ENCODE measurements at regions not wholly inside any gene's neighbourhood (a gene's known extent, or its start where the extent isn't known, plus 50 kb on each side); places are given as distances from the start of the nearest gene placed in this dataset.

DNA sequence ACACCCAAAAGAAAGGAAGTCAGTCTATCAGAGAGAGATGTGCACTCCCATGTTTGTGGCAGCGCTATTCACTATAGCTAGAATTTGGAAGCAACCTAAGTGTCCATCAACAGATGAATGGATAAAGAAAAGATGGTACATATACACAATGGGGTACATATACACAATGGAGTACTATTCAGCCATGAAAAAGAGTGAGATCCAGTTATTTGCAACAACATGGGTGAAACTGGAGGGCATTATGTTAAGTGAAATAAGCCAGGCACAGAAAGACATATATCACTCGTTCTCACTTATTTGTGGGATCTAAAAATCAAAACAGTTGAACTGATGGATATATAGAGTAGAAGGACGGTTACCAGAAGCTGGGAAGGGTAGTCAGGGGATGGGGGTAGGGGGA, 99.9 kb upstream of the ZNF516 start:
- no peak for DNase-seq

DNA sequence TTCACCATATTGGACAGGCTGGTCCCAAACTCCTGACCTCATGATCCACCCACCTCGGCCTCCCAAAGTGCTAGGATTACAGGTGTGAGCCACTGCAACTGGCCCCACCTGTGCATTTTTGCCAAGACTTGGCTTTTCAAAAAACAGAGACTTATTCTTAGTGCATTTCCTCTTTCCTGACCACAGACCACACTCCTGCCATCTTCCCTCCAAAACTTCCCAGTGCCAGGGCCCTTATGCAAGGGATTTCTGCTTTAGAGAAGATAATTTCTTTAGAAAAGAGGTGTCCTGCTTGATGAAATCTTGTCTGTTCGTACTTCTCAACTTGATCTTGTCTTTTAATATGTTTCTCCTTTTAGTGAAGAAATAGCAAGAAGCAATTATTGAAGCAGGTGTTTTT, 98.8 kb upstream of the ZNF516 start:
- DNase-seq: no peak

DNA sequence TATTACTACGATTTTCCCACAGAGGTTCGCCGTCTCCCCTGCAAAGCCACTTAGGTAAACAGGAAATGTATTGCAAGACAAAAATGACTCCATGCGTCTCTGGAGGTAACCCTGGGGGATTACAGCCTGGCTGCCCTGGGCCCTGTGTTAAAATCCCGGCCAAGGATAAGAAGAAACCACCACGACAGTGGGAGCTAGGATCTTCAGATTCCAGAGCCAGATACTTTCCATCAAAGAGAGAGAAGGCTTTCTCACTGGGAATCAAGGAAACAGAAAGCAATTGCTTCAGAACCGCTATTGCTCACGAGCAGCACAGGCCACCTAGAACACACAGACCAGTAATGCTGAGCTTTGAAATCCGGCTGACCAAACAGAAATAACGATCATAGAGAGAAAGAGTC, 97.9 kb upstream of the ZNF516 start:
- no peak for DNase-seq

DNA sequence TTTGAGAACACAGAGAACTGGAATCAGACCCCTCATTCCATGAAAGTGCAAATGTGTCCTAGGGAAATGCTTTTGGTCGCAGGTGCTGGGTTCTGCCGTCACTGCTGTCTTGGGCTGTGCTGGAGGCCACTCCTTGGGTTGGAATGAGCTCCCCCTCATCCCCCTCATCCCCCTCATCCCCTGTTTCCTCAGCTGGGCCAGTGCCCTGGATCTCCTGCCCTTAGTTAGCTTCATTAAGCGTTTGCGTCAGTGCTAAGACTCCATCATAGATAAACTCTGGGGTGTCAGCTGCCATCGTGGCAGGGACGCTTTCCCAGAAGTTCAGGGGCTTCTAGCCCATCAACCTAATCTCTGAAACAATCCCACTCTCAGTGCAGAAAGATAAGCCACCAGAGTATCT, 97.1 kb upstream of the ZNF516 start:
- DNase-seq: no peak

DNA sequence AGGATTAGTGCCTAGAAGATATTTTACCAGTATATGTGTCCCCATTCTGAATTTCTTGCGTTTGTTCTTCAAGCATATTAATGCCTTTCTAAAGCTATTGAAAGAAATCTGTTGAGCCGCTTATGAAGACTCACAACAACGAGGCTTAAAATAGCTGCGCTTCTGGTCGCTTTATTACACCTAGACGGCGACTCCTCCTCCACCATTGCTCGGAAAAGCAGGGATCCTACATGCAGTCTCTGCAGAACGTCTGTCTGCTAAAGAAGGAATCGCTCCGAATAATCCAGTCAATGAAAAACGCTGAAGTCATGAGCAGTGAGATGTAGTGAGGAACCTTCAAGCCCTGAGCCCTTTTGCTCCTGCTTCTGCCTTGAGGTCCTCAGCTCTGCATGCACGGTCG, 94.8 kb upstream of the ZNF516 start:
- no peak for DNase-seq

GRCh38 chr18:76589316-76589715, 94.3 kb upstream of the ZNF516 start:
- DNase-seq: no peak

DNA sequence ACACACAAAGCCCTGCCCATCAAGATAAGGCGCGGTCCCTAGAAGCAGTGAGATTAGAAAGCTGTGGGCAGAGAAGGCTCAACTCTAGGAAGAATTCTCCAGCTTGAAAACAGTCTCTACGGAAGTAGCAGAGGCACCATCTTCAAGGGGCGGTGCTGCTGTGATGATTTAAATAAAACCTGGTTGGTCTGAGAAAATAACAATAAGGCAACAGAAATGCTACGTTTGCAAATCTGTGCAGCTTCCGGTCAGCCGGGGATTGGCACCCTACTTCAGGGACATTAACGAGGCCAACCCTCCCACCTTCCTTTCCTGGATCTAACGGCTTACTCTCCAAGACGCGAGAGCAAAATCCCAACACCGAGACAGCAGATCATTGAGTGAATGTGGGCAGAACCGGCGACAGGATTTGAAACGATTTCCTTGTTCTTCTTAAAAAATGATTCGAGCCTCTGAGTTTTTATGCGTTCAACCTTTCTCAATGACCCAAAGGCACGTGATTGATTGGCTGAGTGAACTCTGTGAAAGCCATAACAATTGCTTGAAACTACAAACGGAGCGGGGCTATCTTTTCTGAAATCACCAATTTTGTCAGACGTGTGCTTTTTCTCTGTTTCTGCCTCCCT, 93.7 kb upstream of the ZNF516 start:
- no peak for DNase-seq

DNA sequence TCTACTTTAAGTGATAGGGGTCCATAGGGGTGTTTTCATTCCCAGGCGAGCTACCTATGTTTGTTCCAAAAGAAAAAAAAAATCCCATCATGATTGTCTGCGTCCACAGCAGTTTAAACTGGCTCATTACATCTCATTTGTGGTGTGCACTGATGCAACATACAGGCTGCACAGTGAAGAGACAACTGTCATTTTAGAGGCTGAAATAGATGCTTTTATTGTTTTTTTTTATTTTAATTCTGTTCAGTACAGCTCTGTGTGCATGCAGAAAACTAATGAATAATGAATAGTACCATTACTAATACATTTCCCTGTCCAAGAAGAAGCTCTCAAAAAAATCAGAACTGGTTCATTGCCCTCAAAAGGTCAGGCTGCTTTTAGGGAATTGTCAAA, 92.8 kb upstream of the ZNF516 start:
- no peak for DNase-seq

DNA sequence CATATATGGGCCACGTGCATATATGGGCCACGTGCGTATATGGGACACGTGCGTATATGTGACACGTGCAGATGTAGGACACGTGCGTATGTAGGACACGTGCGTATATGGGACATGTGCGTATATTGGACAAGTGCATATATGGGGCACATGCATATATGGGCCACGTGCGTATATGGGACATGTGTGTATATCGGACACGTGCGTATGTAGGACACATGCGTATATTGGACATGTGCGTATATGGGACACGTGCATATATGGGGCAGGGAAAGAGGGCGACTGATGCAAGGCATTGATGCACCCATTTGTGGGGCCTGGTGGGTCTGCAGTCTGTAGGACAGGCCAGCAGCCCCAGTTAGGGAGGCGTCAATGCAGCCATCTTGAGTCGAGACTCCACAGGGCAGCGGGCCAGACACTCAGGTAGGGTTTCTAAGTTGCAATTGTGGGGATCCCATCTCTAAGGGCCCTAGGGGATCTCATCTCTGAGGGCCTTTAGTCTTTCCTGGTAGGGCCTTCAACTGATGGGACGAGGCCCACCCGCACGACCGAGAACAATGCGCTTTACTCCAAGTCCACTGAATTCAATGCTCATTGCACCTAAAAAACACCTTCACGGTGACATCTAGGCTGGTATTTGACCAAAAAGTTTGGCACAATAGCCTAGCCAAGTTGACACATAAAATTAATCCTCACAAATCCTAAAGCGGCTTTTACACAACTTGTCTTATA, 92.3 kb upstream of the ZNF516 start:
- no peak for DNase-seq

- DNase-seq: no peak
These were observed 89.6 kb upstream of the ZNF516 start for GRCh38 chr18:76584414-76585310.

GRCh38 chr18:76581261-76581660, 86.2 kb upstream of the ZNF516 start:
- no peak for DNase-seq

GRCh38 chr18:76580288-76580962, 85.4 kb upstream of the ZNF516 start:
- DNase-seq: no peak

DNA sequence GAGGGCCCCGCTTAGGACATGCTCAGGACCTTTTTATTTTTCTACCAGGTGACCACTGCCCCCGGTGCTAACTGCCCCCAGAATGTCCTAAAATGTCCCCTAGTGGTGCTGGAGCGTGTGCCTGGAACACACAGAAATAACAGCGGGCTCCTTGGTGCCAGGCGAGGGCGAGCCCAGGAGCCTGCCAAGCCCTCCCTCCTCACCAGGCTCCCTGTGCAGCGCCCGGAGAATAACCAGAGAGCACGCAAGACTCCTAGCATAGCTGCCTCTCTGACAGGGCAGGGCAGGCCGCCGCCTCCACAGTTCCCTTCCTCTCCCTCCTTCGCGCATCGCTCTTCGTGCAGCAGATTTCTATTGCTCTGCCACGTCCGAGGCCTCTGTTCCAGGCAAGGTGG, 84.3 kb upstream of the ZNF516 start:
- DNase-seq: no peak

DNA sequence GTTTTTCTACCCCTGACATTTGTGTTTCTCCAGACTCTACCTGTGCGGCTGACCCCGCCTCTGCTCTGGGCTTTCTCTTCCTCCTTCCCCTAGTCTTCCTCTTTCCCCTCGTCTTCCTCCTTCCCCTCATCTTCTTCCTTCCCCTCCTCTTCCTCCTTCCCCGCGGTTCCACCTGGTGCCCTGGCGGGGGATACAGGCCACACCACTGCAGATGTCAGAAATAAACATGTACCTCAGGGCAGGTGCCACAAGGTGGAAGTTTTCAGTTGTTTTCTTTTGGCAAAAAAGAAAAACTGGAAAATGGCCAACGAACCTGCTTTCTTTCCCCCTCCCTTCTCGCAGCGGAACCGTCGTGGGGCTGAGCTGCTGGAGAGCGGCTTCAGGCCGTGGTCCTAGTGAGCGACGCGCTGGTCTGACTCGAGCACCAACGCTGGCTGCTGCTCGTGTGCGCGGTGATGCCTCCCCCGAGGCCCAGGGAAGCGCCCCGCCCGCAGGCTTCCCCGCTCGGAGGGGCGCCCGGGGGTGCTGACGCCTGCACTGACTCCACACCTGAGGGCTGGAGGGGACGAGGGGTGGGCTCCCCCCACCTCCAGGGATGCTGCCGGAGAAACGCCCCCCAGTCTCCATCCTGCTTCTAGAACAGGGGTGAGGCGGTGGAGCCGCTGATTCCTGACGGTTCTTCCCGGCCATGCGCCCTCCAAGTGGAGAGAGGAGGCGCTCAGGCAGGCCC, 83.7 kb upstream of the ZNF516 start:
- DNase-seq: no peak

DNA sequence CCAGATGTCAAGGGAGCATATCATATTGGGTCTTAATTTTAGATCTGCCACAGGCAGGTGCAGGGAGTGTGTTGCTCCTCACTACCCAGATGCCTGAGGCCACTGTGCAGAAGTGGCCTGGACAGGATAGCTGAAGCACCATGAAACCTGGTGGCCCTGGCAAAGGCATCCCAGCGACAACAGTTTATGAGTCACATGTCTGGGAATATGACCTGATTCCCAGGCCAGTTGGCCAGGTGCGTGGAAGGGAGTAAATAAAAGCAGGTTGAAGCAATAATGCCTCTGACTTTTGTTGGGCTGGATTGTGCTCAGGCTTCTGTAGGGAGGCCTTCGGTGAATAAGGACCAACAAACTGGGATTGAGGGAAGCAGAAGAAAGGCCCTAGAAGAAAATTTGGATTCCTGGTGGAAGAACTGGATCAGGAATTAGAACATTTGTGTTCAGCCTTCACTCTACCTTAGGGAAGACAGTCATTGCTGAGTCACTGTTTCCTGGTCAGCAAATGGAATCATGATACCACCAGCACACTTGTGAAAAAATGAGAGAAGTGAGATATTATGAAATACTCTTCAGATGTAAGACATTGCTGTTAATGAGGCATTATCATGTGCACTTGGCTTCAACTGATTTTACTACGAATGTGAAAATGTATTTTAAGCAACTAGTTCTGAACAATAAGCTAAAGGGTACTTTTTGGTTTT, 78.4 kb upstream of the ZNF516 start:
- no peak for DNase-seq

DNA sequence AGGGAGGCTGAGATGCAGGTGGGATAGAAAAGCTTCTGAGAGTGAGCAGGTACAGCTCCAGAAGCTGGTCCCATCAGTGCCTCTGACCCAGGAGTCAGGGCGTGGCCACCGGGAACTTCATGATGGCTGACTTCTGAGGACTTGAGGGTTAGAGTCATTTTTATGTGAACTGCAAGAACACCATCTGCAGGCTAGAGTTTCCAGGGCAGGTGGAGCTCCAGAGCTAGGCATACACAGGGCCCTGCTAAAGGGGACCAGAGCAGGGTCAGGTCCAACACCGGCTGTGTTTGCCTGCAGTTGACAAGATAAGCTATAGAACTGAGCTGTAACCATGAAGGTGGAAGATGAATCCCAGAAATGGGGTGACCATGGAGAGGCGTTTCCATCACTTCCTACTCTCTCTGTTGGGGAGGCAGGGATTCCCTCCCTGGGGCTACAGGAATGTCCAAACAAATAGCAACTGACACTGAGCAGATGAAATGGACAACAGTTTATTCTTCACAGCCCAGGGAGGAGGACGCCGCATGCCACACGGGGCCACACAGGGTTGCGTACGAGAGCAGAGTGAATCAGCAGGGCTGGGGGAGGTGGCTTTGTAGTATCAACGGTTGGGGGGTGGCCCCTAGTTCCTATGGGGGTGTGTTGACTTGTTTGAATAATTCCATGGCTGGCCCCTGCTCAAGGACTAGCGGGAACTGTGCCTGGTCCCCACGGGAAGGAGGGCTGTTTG, 77.6 kb upstream of the ZNF516 start:
- no peak for DNase-seq

GRCh38 chr18:76571689-76572088, 76.6 kb upstream of the ZNF516 start:
- no peak for DNase-seq

DNA sequence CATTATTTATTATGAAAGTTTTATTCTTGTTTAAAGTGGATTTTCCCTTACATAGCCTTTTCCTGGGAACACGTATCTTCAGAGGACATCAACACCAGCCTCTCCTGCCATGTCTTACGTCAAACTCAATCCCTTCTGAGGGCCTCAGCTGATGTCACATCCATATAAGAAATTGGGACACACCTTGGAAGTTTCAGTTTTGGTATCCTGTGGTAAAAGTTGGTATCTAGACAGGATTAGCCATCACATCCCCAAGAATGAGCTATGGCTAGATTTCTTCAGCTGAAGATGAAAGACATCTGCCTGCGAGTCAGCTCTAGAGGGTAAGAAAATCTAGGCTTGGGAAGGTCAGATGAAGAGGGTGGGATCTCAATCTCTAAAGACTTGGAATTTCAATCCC, 75.8 kb upstream of the ZNF516 start:
- DNase-seq: no peak

GRCh38 chr18:76569644-76570419, 74.8 kb upstream of the ZNF516 start:
- no peak for DNase-seq

DNA sequence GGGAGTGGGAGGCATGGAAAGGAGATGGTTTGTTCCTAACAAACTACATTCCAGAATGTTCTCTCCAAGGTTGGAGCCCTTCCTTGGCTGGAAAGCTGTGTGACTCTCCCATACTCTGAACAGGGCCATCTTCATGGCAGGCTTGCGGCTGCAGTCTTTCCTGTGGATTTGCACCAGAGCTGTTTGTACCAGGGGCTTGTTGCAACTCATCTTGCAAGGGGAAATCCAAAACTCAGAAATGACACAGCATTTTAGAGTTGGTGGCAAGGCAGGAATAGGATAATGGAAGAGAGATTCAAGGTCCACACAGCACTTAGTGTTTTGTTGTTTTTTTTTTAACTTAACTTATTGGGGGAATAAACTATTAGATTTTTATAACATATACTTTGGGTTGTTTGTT, 73.7 kb upstream of the ZNF516 start:
- DNase-seq: no peak

All from NCI-H526 treated with DMSO at 0.1 percent for 48 hours (cell line).